Heart left ventricle (tissue), 13 donors: ENCODE measurements at regions not wholly inside any gene's neighbourhood (a gene's known extent, or its start where the extent isn't known, plus 50 kb on each side); places are given as distances from the start of the nearest gene placed in this dataset.

ENCODE experiments used
- POLR2A ChIP-seq, 2 donors: fragments of 450-650 bp; IDR thresholded peaks; one replicate each; pipeline ENCODE4 v1.6.1; 2017; ENCODE audit warnings: antibody characterized with exemption in 2 of 2, mild to moderate bottlenecking in 2 of 2, moderate library complexity in 2 of 2
- TF ChIP-seq, protein P1 (sequence below), 12 donors: fragments of 200-600 bp; sonication (generic) in 4 of 12; IDR thresholded peaks; one replicate each; pipeline versions ENCODE4 v1.5.0 to v1.8.0; 2018 to 2022; ENCODE audit warnings: antibody characterized with exemption in 12 of 12, mild to moderate bottlenecking in 5 of 12
- donor health status: ischemic (EF 13 %, LVEDD 7.1; RV severe dilation, severe dysfunction).
- donor health status: DM: no; HTN: yes; CAD: no.
- donor health status: DM: no; HTN: no; CAD: no.
- donor health status: ischemic (EF 25% LVEDD 6.9; RV normal size, moderate dysfunction).
- donor health status: ischemic (EF 25% LVEDD 5.7; RV mildly dilated, moderate dysfunction).
- donor health status: ischemic (EF 35%, LVEDD 5.7; RV mildly dilated, moderate dysfunction).
- donor health status: nonischemic (EF 11% LVEDD 7.7; RV severe dilation, severe dysfunction).
- donor health status: DM: yes; HTN: yes; CAD: no.
- donor health status: PGD.
- donor health status: ischemic (EF 29% LVEDD 5.4; RV normal size, mild dysfunction).
- donor health status: nonischemic (EF 23%, LVEDD 6.1; RV moderate dilation, normal function).

DNA sequence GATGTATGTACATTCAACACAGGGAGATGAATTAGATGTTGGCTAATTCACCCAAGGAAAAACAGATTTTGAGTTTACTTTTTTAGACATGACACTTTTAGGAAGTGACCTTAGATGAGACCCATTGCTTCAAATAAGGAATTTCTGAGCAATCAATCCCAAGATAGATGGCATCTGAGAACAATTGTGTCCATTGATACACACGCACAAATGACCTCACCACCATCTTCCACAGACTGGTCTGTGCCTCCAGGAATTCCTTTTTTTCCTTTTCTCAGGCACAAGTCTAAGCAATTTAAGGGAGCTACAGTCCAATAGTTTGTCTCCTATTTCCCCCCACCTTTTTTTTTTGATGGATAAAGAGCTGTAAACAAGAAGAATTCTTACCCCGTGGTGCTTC lies 265.3 kb downstream of the TBL1XR1 start:
- TF ChIP-seq, protein P1, sequence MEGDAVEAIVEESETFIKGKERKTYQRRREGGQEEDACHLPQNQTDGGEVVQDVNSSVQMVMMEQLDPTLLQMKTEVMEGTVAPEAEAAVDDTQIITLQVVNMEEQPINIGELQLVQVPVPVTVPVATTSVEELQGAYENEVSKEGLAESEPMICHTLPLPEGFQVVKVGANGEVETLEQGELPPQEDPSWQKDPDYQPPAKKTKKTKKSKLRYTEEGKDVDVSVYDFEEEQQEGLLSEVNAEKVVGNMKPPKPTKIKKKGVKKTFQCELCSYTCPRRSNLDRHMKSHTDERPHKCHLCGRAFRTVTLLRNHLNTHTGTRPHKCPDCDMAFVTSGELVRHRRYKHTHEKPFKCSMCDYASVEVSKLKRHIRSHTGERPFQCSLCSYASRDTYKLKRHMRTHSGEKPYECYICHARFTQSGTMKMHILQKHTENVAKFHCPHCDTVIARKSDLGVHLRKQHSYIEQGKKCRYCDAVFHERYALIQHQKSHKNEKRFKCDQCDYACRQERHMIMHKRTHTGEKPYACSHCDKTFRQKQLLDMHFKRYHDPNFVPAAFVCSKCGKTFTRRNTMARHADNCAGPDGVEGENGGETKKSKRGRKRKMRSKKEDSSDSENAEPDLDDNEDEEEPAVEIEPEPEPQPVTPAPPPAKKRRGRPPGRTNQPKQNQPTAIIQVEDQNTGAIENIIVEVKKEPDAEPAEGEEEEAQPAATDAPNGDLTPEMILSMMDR (IDR thresholded peaks at IDR 0.05), result no peak
- no peak for TF ChIP-seq POLR2A (IDR thresholded peaks at IDR 0.05)
